Loucy (cell line): ENCODE measurements at regions not wholly inside any gene's neighbourhood (a gene's known extent, or its start where the extent isn't known, plus 50 kb on each side); places are given as distances from the start of the nearest gene placed in this dataset.

Experiments used
- H2AFZ ChIP-seq: fragments of 200-600 bp; sonication (generic); 2 replicates; pipeline ENCODE4 v1.6.0; 2016; ENCODE audit warnings: antibody characterized with exemption, mild to moderate bottlenecking, low read length, moderate library complexity
- H3F3A ChIP-seq: fragments of 200-600 bp; 2 replicates; pipeline ENCODE4 v1.6.0; 2016; ENCODE audit warnings: antibody characterized with exemption, low read depth, mild to moderate bottlenecking
- H3K27me3 ChIP-seq: fragments of 200-600 bp; sonication (generic); 2 replicates; pipeline ENCODE4 v1.6.1; 2014; ENCODE audit warnings: low read length, mild to moderate bottlenecking; ENCODE audit not compliant: insufficient read depth, poor library complexity, severe bottlenecking
- H3K36me3 ChIP-seq: fragments of 200-600 bp; sonication (generic); 2 replicates; pipeline ENCODE4 v1.6.1; 2016; ENCODE audit warnings: low read length; ENCODE audit not compliant: insufficient read depth
- H3K4me1 ChIP-seq: fragments of 200-600 bp; sonication (generic); 2 replicates; pipeline ENCODE4 v1.5.1; 2014; ENCODE audit warnings: low read length, mild to moderate bottlenecking; ENCODE audit not compliant: insufficient read depth, poor library complexity, severe bottlenecking
- H3K4me2 ChIP-seq: fragments of 200-600 bp; sonication (generic); 2 replicates; pipeline ENCODE4 v1.6.0; 2014; ENCODE audit warnings: antibody characterized with exemption, low read length, low read depth, mild to moderate bottlenecking; ENCODE audit not compliant: poor library complexity, severe bottlenecking
- H3K4me3 ChIP-seq: fragments of 200-600 bp; sonication (generic); 2 replicates; pipeline ENCODE4 v1.5.1; 2014; ENCODE audit warnings: low read length, mild to moderate bottlenecking, mixed read lengths; ENCODE audit not compliant: poor library complexity, severe bottlenecking
- H3K79me2 ChIP-seq: fragments of 200-600 bp; sonication (generic); 2 replicates; pipeline ENCODE4 v1.6.1; 2014; ENCODE audit warnings: low read length; ENCODE audit not compliant: insufficient read depth
- H3K9ac ChIP-seq: fragments of 200-600 bp; sonication (generic); 2 replicates; pipeline ENCODE4 v1.6.0; 2014; ENCODE audit warnings: mild to moderate bottlenecking, low read depth, low read length, moderate library complexity; ENCODE audit not compliant: poor library complexity, severe bottlenecking
- H3K9me2 ChIP-seq: fragments of 200-600 bp; sonication (generic); replicated peaks from 2 replicates; pipeline ENCODE4 v1.6.1; 2016; ENCODE audit warnings: low read depth, low read length, mixed read lengths
- H3K9me3 ChIP-seq: fragments of 200-600 bp; sonication (generic); 2 replicates; pipeline ENCODE4 v1.6.1; 2014; ENCODE audit warnings: mild to moderate bottlenecking, antibody characterized with exemption, low read length, low read depth; ENCODE audit not compliant: insufficient read depth
- H4K20me1 ChIP-seq: fragments of 200-600 bp; sonication (generic); 2 replicates; pipeline ENCODE4 v1.6.0; 2014; ENCODE audit warnings: antibody characterized with exemption, low read length, mild to moderate bottlenecking; ENCODE audit not compliant: insufficient read depth, poor library complexity, severe bottlenecking
- CTCF ChIP-seq: fragments of 200-600 bp; sonication (generic); conservative IDR thresholded peaks from 2 replicates; pipeline ENCODE4 v1.5.1; 2014; ENCODE audit warnings: mild to moderate bottlenecking, antibody characterized with exemption, low read length
- EZH2phosphoT487 ChIP-seq: fragments of 200-600 bp; IDR thresholded peaks from 2 replicates; pipeline ENCODE4 v1.6.1; 2018; ENCODE audit warnings: antibody characterized with exemption, mild to moderate bottlenecking, moderate library complexity, borderline replicate concordance

DNA sequence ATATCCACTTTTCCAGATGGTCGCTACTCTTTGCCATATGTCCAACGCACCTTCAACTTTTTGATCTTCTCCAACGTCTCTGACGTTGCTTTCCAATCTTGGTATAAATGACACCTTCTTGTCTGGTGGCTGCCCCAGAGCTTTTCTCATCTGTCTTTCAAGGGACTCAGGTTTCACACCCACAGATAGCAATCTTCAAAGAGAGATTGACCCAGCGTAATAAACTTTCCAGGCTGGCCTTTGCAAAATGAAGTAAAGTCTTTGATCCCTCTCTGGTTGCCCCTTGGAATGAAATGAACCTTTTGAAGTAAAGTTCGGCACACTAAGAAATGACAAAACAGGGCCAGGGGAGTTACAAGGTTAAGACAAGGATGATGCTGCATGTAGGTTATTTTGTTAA lies 138.4 kb upstream of the BDNF start:
- Histone ChIP-seq H3K4me2 (no peak overlapping the region), H3K79me2 (no peaks in the 10 kb centered on the region), H4K20me1 (no peaks in the 10 kb centered on the region), H3K9me2 (no peaks in the 10 kb centered on the region), H2AFZ (peak overlapping the region; percentile 86), H3K9ac (no peak overlapping the region), H3K4me3 (no peak overlapping the region), H3K9me3 (no peaks in the 10 kb centered on the region), H3F3A (no peaks in the 10 kb centered on the region), H3K4me1 (no peaks in the 10 kb centered on the region), H3K27me3 (no peaks in the 10 kb centered on the region), H3K36me3 (no peaks in the 10 kb centered on the region)
- no peak for TF ChIP-seq EZH2phosphoT487
- TF ChIP-seq CTCF: no peak

- Histone ChIP-seq H3F3A (no peaks in the 10 kb centered on the region), H2AFZ (0 out of 2 replicates have a peak overlapping the region, but pooled peaks have one; percentile 10), H3K36me3 (no peaks in the 10 kb centered on the region), H3K4me2 (no peak overlapping the region), H3K9me2 (no peaks in the 10 kb centered on the region), H3K9me3 (no peaks in the 10 kb centered on the region), H4K20me1 (no peaks in the 10 kb centered on the region), H3K79me2 (no peaks in the 10 kb centered on the region), H3K27me3 (no peaks in the 10 kb centered on the region), H3K4me1 (no peaks in the 10 kb centered on the region), H3K9ac (no peak overlapping the region), H3K4me3 (no peak overlapping the region)
- TF ChIP-seq CTCF: no peak
- no peak for TF ChIP-seq EZH2phosphoT487
Measured at GRCh38 chr11:27837895-27838563, 137.8 kb upstream of the BDNF start.

DNA sequence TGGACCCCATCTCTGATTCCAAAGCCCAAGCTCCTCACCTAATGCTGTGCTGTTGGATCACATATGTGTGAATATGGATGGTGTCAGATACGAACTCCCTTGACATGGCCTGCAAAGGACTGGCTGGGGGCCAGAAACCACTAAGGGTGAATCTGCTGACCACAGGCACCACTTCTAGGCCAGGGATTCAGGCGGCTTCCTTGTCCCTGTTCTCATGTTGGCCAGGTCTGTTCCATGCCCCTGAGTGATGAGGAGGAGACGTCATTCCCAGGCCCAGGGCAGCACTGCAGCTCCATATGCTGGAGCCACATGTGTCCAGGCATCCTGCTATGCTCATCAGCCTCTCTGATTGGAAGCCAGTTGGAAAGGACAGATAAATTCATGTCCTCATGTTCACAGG lies 130.0 kb upstream of the BDNF start:
- no peak overlapping the region for H2AFZ ChIP-seq
- no peaks in the 10 kb centered on the region for H3K9me2 ChIP-seq
- H3K4me2 ChIP-seq: no peak overlapping the region
- no peaks in the 10 kb centered on the region for H3K9me3 ChIP-seq
- H3F3A ChIP-seq: no peaks in the 10 kb centered on the region
- H3K36me3 ChIP-seq: no peaks in the 10 kb centered on the region
- H3K27me3 ChIP-seq: no peaks in the 10 kb centered on the region
- no peak overlapping the region for H3K4me3 ChIP-seq
- no peak overlapping the region for H3K9ac ChIP-seq
- H3K4me1 ChIP-seq: no peaks in the 10 kb centered on the region
- H4K20me1 ChIP-seq: no peaks in the 10 kb centered on the region
- no peaks in the 10 kb centered on the region for H3K79me2 ChIP-seq
- no peak for TF ChIP-seq CTCF
- no peak for TF ChIP-seq EZH2phosphoT487
